Activated T-cell treated with anti-CD3 and anti-CD28 coated beads, Interleukin-2, amount 50 U/mL, for 4 hours (primary cell): ENCODE measurements at regions not wholly inside any gene's neighbourhood (a gene's known extent, or its start where the extent isn't known, plus 50 kb on each side); places are given as distances from the start of the nearest gene placed in this dataset.

ENCODE experiments used
- ATAC-seq, 2 donors: fragments of 200-7000 bp; cut with Tn5 transposase; one replicate each; pipeline ENCODE4 v1.10.0; 2021
- DNase-seq: peaks from one replicate; pipeline ENCODE4 v3.0.0-alpha.2; 2020
- H3K27me3 Mint-ChIP-seq: one replicate; pipeline ENCODE4 v1.8.0; 2021; ENCODE audit warnings: low read depth, mixed read lengths
- H3K36me3 Mint-ChIP-seq: one replicate; pipeline ENCODE4 v1.8.0; 2022; ENCODE audit warnings: mixed read lengths; ENCODE audit not compliant: insufficient read depth
- H3K4me1 Mint-ChIP-seq: one replicate; pipeline ENCODE4 v1.8.0; 2021; ENCODE audit warnings: low read depth, mixed read lengths
- H3K4me3 Mint-ChIP-seq: one replicate; pipeline ENCODE4 v1.8.0; 2021; ENCODE audit warnings: mild to moderate bottlenecking, moderate library complexity, mixed read lengths
- H3K9me3 Mint-ChIP-seq: one replicate; pipeline ENCODE4 v1.8.0; 2021; ENCODE audit warnings: mixed read lengths

DNA sequence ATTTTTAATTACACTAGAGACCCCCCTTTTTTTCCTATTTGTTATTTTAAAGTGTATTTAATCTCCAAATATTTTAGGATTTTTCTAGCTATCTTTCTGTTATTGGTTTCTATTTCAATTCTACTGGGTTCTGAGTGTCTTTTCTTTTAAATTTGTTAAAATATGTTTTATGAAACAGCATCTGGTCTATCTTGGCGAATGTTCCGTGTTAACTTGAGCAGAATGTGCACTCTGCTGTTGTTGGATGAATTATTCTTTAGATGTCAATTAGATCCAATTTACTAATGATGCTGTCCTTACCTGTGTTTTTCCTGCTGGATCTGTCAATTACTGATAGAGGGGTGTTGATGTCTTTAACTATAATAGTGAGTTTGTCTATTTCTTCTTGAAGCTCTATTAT lies 462.0 kb upstream of the CNTN3 start:
- ATAC-seq, result no peak

DNA sequence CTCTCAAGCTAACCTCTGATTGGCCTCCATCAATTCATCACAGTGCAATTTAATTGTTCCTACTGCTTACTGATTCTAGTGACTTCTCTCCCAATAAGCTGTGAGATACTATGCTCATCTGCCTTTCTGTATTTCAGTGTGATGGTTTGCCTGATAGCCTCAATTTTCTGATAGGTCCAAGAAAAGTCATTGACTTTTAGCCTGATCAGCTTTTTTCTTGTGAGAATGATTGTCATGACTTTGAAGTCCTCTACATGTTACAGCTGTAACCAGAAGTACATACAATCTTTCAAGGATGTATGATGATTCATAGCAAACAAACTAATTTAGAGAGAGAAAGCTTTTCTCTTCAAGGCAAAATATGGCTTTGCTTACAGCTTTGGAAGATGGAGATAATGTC lies 463.8 kb upstream of the CNTN3 start:
- DNase-seq, result no peak
- no peaks in the 10 kb centered on the region for H3K36me3 Mint-ChIP-seq
- H3K4me1 Mint-ChIP-seq, result no peaks in the 10 kb centered on the region
- H3K9me3 Mint-ChIP-seq, result peaks cover 16% of the 10 kb centered on the region
- no peak for ATAC-seq
- no peaks in the 10 kb centered on the region for H3K27me3 Mint-ChIP-seq
- no peak overlapping the region for H3K4me3 Mint-ChIP-seq

More for the DNA sequence above, 462.0 kb upstream of the CNTN3 start:
- DNase-seq, result no peak
- no peaks in the 10 kb centered on the region for H3K27me3 Mint-ChIP-seq
- no peak overlapping the region for H3K4me3 Mint-ChIP-seq
- no peaks in the 10 kb centered on the region for H3K36me3 Mint-ChIP-seq
- no peaks in the 10 kb centered on the region for H3K4me1 Mint-ChIP-seq
- peaks cover 12% of the 10 kb centered on the region for H3K9me3 Mint-ChIP-seq

DNA sequence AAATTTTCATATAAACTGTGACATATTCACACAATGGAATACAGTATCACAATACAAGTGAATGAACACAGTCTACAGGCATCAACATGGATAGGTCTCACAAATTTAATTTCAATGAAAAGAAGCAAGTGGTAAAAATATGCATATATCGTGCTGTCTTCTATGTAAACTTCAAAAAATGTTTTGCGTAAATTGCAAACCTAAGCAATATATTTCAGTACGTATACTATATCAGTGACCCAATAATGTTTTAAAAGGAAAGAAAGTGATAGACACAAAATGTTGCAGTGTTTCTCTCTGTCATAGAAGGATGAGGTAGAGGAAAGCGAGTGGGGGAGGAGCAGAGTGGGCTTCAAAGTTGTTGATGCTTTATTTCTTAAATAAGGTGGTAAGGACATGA lies 468.4 kb upstream of the CNTN3 start:
- Mint-ChIP-seq H3K4me1 (no peaks in the 10 kb centered on the region), H3K36me3 (no peaks in the 10 kb centered on the region), H3K9me3 (peaks cover 11% of the 10 kb centered on the region), H3K27me3 (no peaks in the 10 kb centered on the region), H3K4me3 (no peak overlapping the region)
- no peak for DNase-seq
- no peak for ATAC-seq

DNA sequence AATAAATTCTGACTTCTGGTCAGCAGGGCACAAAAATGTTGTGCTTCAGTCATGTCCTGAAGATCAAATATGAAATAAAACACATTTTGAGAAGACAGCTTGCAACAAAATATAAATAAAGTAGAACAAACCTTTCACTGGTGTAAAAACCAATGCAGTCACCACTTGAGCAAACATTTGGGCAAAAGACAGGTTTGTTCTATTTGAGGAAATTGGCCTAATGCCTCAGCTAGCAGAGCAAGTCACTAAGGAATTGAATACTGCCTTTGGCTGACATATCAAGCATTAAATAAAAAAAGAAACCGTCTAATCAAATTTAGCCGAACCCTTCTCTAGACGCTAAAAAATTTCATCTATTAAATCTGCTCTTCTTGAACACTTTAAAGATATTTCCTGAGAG lies 475.4 kb upstream of the CNTN3 start:
- no peaks in the 10 kb centered on the region for H3K4me1 Mint-ChIP-seq
- ATAC-seq, result no peak

DNA sequence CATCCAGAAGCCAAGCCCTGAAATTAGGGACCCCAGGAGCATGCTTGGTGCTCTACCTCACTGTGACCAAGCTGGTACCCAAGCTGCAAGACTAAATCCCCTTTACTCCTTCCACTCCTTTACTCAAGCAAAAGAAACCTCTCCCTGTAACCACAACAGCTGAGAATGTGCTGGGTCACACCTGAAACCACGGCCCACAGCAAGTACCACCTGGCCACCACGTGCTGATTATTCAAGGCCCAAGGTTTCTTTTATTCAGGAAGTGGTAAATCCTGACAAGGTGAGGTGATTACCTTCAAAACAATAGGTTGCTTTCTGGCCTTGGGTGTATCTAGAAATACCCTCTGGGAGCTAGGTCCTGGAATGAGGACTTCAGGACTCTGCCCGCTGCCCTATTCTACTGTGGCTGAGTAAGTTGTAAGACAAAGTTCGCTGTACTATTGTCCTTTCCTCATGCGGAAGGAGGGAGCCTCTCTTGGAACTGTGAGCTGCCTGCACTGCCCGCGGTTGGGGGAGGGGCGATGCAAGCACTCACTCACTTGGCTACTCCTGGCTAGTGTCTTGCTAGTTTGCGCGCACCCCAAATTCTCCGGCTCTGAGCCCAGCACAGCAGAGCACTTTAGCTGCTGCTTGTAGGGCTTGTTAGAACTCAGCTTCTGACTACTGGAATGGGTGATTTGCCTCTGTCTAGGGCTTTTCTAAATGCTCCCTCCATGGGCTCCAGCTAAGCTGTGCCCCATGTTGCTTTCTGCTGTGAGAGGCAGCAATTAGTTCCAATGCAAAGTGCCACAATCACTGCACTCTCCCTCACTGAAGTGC lies 487.1 kb upstream of the CNTN3 start:
- Mint-ChIP-seq H3K4me1 (no peaks in the 10 kb centered on the region), H3K27me3 (no peaks in the 10 kb centered on the region), H3K4me3 (no peak overlapping the region), H3K9me3 (peaks cover 22% of the 10 kb centered on the region), H3K36me3 (no peaks in the 10 kb centered on the region)
- DNase-seq (no peak), ATAC-seq (no peak)

More for the DNA sequence above, 475.4 kb upstream of the CNTN3 start:
- no peak for DNase-seq
- Mint-ChIP-seq H3K27me3 (no peaks in the 10 kb centered on the region), H3K4me3 (no peak overlapping the region), H3K36me3 (no peaks in the 10 kb centered on the region), H3K9me3 (peaks cover 10% of the 10 kb centered on the region)

DNA sequence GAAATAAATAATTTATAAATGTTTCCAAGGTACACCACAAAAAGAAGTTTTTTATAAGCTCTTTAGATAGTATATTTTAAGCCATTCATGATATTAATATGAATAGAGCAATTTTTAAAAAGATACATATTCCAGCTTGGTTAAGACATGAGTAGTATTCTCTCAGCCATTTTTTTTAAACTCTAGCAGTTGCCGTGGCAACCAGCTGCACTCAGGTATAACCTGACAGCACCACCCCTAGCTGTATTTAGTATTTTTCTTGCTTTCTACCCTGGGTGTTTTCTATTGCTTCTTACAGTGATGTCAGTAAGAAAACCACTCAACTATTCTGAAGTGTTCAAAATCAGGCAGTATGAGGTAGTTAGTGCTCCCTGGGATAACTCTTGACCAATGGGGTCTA lies 496.3 kb upstream of the CNTN3 start:
- H3K27me3 Mint-ChIP-seq, result no peaks in the 10 kb centered on the region
- H3K4me3 Mint-ChIP-seq, result no peak overlapping the region
- ATAC-seq, result no peak
- no peaks in the 10 kb centered on the region for H3K4me1 Mint-ChIP-seq
- H3K36me3 Mint-ChIP-seq, result no peaks in the 10 kb centered on the region
- H3K9me3 Mint-ChIP-seq, result peaks cover 3% of the 10 kb centered on the region
- no peak for DNase-seq

DNA sequence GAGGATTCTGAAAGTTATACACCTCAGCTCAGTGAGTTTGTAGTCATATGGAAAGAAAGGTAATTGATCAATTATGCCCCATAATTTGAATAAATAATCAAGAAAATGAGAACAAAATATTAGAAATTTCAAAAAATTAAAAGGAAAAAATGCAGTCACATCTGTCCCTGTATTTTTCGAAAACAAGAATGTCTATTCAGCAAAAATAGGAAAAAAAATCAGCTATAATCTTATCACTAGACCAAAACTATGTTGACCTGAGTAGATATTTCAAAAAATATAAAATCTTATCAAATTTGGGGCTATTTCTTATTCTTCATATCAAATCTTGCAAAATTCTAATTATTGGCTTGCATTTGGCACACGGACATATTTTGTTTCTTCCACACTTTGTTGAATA lies 501.2 kb upstream of the CNTN3 start:
- no peaks in the 10 kb centered on the region for H3K36me3 Mint-ChIP-seq
- ATAC-seq, result no peak
- no peak overlapping the region for H3K4me3 Mint-ChIP-seq
- H3K27me3 Mint-ChIP-seq, result no peaks in the 10 kb centered on the region
- peaks cover 7% of the 10 kb centered on the region for H3K9me3 Mint-ChIP-seq
- no peaks in the 10 kb centered on the region for H3K4me1 Mint-ChIP-seq
- no peak for DNase-seq

DNA sequence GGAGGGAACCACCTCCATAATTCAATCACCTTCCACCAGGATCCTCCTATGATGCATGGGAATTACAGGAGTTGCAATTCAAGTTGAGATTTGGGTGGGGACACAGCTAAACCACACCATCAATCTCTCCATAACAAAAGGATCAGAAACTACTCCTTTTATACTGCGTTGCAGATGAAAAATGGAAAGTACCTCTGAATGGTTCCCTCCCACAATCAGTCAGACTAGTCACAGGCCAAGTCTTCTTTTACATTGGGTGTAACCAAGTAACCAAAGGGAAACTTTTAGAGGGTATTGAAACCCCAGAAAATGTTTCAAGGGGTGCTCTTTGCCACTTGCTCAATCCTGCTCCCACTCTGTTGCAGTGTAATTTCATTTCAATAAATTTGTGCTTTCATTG lies 504.3 kb upstream of the CNTN3 start:
- H3K36me3 Mint-ChIP-seq, result no peaks in the 10 kb centered on the region
- ATAC-seq (no peak), DNase-seq (no peak)
- no peak overlapping the region for H3K4me3 Mint-ChIP-seq
- no peaks in the 10 kb centered on the region for H3K4me1 Mint-ChIP-seq
- H3K9me3 Mint-ChIP-seq, result peaks cover 7% of the 10 kb centered on the region
- H3K27me3 Mint-ChIP-seq, result no peaks in the 10 kb centered on the region

DNA sequence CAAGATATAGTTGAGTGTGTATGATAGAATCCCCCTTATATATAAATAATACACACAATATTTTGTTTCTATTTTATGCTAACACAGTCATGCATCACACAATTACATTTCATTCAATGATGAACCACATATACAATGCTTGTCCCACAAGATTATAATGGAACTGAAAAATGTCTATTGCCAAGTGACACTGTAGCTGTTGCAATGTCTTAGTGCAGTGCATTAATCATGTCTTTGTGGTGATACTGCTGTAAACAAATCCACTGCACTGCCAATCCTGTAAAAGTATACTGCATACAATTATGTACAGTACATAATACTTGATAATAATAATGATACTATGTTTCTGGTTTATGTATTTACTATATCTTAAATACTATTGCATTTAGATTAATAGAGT lies 512.1 kb upstream of the CNTN3 start:
- no peak overlapping the region for H3K4me3 Mint-ChIP-seq
- ATAC-seq, result no peak
- no peaks in the 10 kb centered on the region for H3K36me3 Mint-ChIP-seq

DNA sequence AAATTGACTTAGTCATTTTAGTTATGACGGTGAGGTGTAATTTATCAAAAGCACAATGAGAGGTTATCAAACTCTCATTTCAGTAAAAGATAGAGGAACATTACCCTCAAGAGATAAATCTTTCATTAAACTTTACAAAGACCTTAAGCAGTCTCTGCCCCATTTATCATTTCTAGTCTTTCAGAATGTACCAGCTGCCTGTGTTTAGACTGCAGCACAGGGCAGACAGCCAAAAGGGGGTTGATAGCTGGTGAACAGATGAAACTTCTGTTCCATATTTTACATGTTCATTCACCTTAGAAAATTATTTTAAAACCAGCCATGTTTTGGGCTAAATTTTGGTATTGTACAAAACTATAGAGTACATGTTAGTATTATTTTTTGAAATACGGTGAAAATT lies 514.6 kb upstream of the CNTN3 start:
- Mint-ChIP-seq H3K9me3 (peaks cover 11% of the 10 kb centered on the region), H3K4me3 (no peak overlapping the region), H3K4me1 (no peaks in the 10 kb centered on the region), H3K27me3 (no peaks in the 10 kb centered on the region), H3K36me3 (no peaks in the 10 kb centered on the region)
- DNase-seq (no peak), ATAC-seq (no peak)

More for the DNA sequence above, 512.1 kb upstream of the CNTN3 start:
- no peaks in the 10 kb centered on the region for H3K4me1 Mint-ChIP-seq
- no peaks in the 10 kb centered on the region for H3K27me3 Mint-ChIP-seq
- peaks cover 9% of the 10 kb centered on the region for H3K9me3 Mint-ChIP-seq
- DNase-seq, result no peak

DNA sequence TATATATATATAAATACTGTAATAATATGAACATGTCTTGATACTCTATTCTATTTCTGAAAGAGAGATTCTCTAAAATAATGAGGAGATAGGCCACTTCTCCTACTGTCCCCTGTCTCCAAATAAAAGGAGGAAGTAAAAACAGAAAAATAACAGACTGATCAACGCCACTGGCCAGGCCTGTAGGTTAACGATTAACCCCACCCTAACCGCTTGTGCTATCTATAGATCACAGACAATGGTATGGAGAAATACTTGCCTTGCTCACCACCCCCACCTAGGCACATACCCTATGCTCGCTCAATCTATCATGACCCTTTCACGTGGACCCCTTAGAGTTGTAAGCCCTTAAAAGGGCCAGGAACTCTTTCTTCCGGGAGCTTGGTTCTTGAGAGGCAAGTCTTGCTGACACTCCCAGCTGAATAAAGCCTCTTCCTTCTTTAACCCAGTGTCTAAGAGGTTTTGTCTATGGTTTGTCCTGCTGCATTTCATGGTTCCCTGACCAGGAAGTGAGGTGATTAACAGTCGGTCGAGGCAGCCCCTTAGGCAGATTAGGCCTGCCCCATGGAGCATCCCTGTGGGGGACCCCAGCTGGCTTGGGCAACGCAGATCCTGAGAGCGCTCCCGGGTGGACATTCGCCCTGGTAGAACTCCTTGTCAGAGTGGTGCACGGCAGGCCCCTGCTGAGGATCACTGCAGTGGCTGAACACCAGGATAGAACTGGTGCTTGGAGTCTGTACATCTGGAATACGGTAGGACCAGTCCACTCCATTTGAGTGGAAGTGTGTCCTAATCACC lies 521.8 kb upstream of the CNTN3 start:
- H3K27me3 Mint-ChIP-seq, result no peaks in the 10 kb centered on the region

DNA sequence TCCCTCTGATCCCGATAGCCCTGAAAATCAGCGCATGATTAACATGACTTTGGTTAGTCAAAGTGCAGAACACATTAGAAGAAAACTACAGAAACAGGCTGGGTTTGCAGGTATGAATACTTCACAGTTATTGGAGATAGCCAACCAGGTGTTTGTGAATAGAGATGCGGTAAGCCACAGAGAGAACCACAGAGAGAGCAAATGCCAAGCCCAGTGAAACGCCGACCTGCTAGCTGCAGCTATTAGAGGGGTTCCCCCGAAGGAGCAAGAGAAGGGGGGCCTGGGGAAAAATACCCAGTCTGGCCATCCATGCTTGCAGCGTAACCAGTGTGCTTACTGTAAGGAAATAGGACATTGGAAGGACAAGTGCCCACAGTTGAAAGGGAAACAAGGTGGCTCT lies 523.9 kb upstream of the CNTN3 start:
- Mint-ChIP-seq H3K9me3 (peaks cover 11% of the 10 kb centered on the region), H3K4me3 (no peak overlapping the region), H3K36me3 (no peaks in the 10 kb centered on the region), H3K27me3 (no peaks in the 10 kb centered on the region), H3K4me1 (no peaks in the 10 kb centered on the region)
- no peak for ATAC-seq
- DNase-seq, result no peak

More for the DNA sequence above, 521.8 kb upstream of the CNTN3 start:
- Mint-ChIP-seq H3K4me3 (no peak overlapping the region), H3K9me3 (peaks cover 13% of the 10 kb centered on the region), H3K4me1 (no peaks in the 10 kb centered on the region), H3K36me3 (no peaks in the 10 kb centered on the region)
- ATAC-seq (no peak), DNase-seq (no peak)

DNA sequence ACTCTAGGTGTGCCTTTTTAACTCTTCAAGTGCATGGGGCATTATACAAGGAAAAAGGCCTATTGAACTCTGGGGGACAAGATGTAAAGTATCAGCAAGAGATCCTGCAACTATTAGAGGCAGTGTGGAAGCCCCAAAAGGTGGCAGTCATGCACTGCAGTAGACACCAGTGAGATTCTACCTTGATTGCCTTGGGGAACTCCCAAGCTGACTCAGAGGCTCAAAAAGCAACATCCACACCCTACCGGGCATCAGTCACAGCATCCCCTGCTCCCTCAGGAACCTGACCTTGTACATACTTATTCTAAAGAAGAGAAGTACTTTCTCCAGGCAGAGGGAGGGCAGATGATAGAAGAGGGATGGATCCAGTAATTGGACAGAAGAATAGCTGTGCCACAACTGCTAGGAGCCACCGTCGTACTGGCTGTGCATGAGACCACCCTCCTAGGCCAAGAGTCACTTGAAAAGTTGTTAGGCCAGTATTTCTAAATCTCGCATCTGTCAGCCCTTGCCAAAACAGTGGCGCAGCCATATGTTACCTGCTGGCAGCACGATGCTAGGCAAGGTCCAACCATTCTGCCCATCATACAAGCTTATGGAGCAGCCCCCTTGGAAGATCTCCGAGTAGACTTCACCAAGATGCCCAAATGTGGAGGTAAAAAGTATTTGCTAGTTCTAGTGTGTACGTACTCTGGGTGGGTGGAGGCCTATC lies 523.1 kb upstream of the FRG2C start:
- Mint-ChIP-seq H3K27me3 (no peaks in the 10 kb centered on the region), H3K4me1 (no peaks in the 10 kb centered on the region), H3K36me3 (no peaks in the 10 kb centered on the region), H3K9me3 (peaks cover 10% of the 10 kb centered on the region), H3K4me3 (no peak overlapping the region)
- DNase-seq, result no peak
- no peak for ATAC-seq

DNA sequence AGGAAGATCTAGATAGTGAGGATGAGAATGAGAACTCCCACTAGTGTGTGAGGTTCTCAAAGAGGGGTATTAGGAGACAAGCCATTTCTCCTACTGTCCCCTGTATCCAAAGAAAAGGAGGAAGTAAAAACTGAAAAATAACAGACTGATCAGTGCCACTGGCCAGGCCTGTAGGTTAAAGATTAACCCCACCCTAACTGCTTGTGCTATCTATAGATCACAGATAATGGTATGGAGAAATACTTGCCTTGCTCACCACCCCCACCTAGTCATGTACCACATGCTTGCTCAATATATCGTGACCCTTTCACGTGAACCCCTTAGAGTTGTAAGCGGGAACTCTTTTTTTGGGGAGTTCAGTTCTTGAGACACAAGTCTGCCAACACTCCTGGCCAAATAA lies 519.7 kb upstream of the FRG2C start:
- Mint-ChIP-seq H3K27me3 (no peaks in the 10 kb centered on the region), H3K9me3 (peaks cover 5% of the 10 kb centered on the region), H3K4me1 (no peaks in the 10 kb centered on the region), H3K36me3 (no peaks in the 10 kb centered on the region), H3K4me3 (no peak overlapping the region)
- DNase-seq, result no peak
- no peak for ATAC-seq
